Left ventricle myocardium inferior (tissue), 1 donor: ENCODE measurements at regions not wholly inside any gene's neighbourhood (a gene's known extent, or its start where the extent isn't known, plus 50 kb on each side); places are given as distances from the start of the nearest gene placed in this dataset.

Experiments
- DNase-seq: peaks from one replicate; pipeline ENCODE4 v3.0.0-alpha.2; 2020
- H3K27ac ChIP-seq: fragments of 200-600 bp; replicated peaks from 2 replicates; pipeline ENCODE4 v1.8.0; 2021
- H3K27me3 ChIP-seq: fragments of 200-600 bp; 2 replicates; pipeline ENCODE4 v1.8.0; 2021; ENCODE audit warnings: low read depth
- H3K36me3 ChIP-seq: fragments of 200-600 bp; 2 replicates; pipeline ENCODE4 v1.8.0; 2021
- H3K4me1 ChIP-seq: fragments of 200-600 bp; 2 replicates; pipeline ENCODE4 v1.8.0; 2021
- H3K4me3 ChIP-seq: fragments of 200-600 bp; 2 replicates; pipeline ENCODE4 v1.8.0; 2021; ENCODE audit warnings: mild to moderate bottlenecking, moderate library complexity
- H3K9me3 ChIP-seq: fragments of 200-600 bp; replicated peaks from 2 replicates; pipeline ENCODE4 v1.8.0; 2021
- intact Hi-C: fragments of 100-400 bp; cut with micrococcal nuclease; formaldehyde crosslinking; loops from one replicate; pipeline ENCODE4 v1.11.0; 2022
- TF ChIP-seq, protein P1 (sequence below): fragments of 200-600 bp; IDR thresholded peaks from 2 replicates; pipeline ENCODE4 v1.8.0; 2021; ENCODE audit warnings: antibody characterized with exemption, mild to moderate bottlenecking, borderline replicate concordance
- donor health status: DM: no; HTN: yes; CAD: no; lungs with severe emphysema.

DNA sequence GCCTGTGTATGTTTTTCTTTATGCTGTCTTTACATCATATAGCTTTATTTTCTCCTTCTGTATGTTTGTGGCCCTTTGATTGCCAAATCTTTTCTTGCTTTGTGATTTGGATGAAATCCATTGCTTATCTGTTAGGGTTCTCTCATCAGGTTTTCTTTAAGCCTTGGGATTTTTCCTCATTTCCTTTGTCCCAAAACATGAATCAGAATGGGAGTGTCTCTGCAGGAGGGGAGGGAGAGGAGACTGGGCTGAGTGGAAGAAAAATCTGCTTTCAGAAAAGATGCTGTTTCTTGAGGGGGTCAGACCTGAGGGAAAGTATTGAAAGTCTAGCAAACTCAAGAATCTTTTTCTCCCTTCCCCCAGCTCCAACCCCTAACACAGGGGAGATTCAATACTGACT, 758.0 kb upstream of the MMS22L start:
- Histone ChIP-seq H3K4me1 (no peaks in the 10 kb centered on the region), H3K36me3 (no peaks in the 10 kb centered on the region), H3K9me3 (no peaks in the 10 kb centered on the region), H3K27me3 (peaks cover 42% of the 10 kb centered on the region), H3K27ac (no peak overlapping the region), H3K4me3 (no peak overlapping the region)
- DNase-seq = no peak
- intact Hi-C loops = no loop called here
- TF ChIP-seq, protein P1, sequence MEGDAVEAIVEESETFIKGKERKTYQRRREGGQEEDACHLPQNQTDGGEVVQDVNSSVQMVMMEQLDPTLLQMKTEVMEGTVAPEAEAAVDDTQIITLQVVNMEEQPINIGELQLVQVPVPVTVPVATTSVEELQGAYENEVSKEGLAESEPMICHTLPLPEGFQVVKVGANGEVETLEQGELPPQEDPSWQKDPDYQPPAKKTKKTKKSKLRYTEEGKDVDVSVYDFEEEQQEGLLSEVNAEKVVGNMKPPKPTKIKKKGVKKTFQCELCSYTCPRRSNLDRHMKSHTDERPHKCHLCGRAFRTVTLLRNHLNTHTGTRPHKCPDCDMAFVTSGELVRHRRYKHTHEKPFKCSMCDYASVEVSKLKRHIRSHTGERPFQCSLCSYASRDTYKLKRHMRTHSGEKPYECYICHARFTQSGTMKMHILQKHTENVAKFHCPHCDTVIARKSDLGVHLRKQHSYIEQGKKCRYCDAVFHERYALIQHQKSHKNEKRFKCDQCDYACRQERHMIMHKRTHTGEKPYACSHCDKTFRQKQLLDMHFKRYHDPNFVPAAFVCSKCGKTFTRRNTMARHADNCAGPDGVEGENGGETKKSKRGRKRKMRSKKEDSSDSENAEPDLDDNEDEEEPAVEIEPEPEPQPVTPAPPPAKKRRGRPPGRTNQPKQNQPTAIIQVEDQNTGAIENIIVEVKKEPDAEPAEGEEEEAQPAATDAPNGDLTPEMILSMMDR = no peak

DNA sequence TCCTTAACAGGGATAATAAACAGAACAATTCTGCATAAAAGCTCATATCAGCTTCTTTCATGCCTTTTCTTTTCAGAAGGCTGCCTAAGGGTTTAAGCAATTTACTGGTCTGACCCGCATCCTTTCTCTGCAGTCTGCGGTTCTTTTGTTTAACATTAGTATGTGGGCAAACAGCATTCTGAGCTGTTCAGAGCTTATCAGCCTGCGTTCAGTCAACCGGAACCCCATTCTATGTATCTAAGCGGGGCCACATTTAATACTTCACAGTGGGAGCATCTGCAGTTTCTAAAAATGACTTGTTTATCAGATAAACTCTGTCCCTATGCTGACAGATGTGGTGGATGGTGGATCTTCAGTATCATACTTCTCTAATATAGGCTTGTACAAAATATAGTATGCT, 758.9 kb upstream of the MMS22L start:
- H3K4me1 ChIP-seq = no peaks in the 10 kb centered on the region
- no peaks in the 10 kb centered on the region for H3K9me3 ChIP-seq
- intact Hi-C loops = no loop called here
- peaks cover 46% of the 10 kb centered on the region for H3K27me3 ChIP-seq
- no peak for DNase-seq
- no peak overlapping the region for H3K4me3 ChIP-seq
- TF ChIP-seq, protein P1 = no peak
- no peaks in the 10 kb centered on the region for H3K36me3 ChIP-seq
- no peak overlapping the region for H3K27ac ChIP-seq

DNA sequence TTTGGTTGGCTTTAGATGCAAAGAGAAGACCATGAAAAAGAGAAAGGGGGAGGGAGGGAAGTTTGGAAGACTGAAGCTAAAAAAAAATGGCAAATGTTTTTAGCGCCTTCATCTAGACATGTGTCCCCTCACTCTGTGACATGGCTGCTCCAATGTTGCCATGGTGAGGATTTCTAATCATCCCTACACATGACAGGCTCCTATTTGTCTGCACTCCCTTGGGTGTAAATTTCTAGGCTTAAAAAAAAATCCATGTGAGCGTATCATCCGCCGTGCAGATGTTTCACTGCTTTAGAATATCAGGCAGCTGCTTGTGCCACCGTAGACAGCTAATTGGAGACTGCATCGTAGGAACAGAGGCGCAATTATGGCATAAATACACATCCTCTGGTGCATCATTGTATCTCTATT, 761.1 kb upstream of the MMS22L start:
- no peaks in the 10 kb centered on the region for H3K9me3 ChIP-seq
- intact Hi-C loops = no loop called here

DNA sequence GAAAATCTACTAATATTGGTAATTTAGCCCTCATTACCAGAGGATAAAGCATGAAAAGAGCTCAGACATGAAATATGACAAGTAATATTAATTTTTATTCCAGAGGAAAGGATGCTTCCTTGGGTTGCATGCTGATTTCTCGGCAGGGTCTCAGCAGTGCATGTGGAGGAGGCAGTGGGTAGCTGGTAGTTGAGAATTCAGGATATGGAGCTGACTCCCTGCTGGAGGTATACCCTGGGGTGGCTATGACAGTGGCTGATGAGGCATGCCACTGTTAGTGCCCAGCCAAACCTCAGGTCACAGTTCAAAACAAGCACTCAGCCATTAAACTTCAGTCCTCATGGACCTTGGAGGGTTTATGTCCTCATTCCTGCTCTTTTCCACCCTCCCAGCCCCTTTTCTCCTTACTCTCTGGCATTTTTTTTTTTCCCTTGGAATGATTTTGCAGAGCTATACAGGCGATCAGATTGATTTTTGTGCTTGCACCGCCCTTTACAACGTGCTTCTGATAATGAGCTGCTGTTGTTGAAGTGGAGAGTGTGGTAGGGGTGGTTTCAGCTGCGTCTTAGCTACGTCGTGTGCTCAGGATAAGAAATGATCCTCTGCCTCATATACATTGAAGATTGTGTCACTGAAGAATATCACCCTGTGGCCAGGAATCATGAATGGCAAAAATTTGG, 761.9 kb upstream of the MMS22L start:
- no peak overlapping the region for H3K4me3 ChIP-seq
- no peak for DNase-seq
- no peak overlapping the region for H3K27ac ChIP-seq
- no peaks in the 10 kb centered on the region for H3K4me1 ChIP-seq
- intact Hi-C loops = no loop called here
- H3K9me3 ChIP-seq = no peaks in the 10 kb centered on the region
- H3K36me3 ChIP-seq = no peaks in the 10 kb centered on the region
- TF ChIP-seq, protein P1 = no peak
- peaks cover 46% of the 10 kb centered on the region for H3K27me3 ChIP-seq

More for the DNA sequence above, 761.1 kb upstream of the MMS22L start:
- Histone ChIP-seq H3K4me1 (no peaks in the 10 kb centered on the region), H3K27me3 (peaks cover 46% of the 10 kb centered on the region), H3K4me3 (no peak overlapping the region), H3K27ac (no peak overlapping the region), H3K36me3 (no peaks in the 10 kb centered on the region)
- DNase-seq = no peak
- TF ChIP-seq, protein P1 = no peak

DNA sequence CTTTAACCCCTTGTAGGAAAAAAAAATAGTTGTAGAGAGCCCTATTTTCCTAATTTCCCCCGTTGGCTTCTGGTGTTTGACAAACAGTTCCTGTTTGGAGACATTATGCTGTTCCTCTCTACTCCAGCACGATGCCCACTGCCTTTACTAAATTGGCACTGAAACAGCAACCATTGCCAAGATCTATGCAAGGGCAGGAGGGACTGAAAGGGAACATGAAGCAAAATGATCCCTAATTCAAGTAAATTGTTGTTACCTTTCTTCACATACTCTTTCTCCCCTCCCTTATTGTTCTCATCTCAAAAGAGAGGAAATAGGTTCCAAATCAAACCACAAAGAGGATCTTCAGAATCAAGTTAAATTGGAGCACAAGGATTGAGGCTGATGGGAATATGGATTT, 764.1 kb upstream of the MMS22L start:
- no peak for DNase-seq
- no peak overlapping the region for H3K27ac ChIP-seq
- TF ChIP-seq, protein P1 = no peak
- intact Hi-C loops = no loop called here
- H3K4me1 ChIP-seq = no peaks in the 10 kb centered on the region
- H3K9me3 ChIP-seq = no peaks in the 10 kb centered on the region
- no peaks in the 10 kb centered on the region for H3K36me3 ChIP-seq
- H3K4me3 ChIP-seq = no peak overlapping the region
- H3K27me3 ChIP-seq = peaks cover 41% of the 10 kb centered on the region
